ENCODE measurements at regions not wholly inside any gene's neighbourhood (a gene's known extent, or its start where the extent isn't known, plus 50 kb on each side); places are given as distances from the start of the nearest gene placed in this dataset.

DNA sequence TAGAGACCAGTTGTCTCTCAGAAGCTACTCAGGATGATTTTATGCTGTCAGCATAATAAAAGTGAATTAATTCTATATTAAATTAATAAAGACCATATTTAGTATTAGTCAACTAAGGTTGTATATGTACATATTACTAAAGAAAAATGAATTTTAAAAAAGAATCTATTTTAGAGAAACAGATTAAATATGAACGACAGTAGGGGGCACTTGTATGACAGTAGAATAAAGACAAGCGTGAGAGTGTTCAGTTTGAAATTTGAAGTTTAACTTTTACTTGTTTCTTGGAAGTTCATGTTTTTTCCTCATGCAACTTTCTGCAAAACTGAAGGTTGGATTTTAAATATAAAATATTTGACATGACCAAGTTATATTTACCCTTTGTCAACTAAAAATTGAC is 67.9 kb upstream of the MACF1 start:
- Histone ChIP-seq H3K27ac (no peak overlapping the region), H3K4me3 (no peak overlapping the region), H3K9me3 (replicated peaks) (no peaks in the 10 kb centered on the region), H3K27me3 (replicated peaks) (no peaks in the 10 kb centered on the region), H3K4me1 (replicated peaks) (peaks cover 27% of the 10 kb centered on the region), H3K36me3 (peaks cover 4% of the 10 kb centered on the region; the same call in 1 of the 2 replicates)
- no peak for DNase-seq (ENCODE audit: low read depth in 1 of 2, low spot score in 2 of 2)

DNA sequence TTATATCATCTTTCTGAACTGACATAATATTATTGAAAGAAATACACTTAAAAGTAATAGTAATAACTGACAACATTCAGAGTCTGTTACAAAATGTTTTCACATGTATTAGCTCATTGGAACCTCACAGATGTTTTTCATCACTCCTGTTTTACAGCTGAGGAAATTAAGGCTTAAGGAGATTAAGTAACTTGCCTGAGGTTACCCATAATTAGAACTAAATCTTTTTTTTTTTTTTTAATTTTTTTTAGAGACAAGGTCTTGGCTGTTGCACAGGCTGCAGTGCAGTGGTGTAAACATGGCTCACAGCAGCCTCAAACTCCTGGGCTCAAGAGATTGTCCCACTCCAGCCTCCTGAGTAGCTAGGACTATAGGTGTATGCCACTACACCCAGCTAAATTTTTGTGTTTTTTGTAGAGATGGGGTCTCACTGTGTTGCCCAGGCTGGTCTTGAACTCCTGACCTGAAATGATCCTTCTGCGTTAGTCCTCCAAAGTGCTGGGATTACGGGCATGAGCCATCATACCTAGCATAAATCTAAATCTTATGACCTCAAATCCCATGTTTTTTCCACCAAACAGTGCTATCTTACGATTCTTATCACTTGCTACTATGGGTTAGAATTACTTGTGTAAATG is 64.7 kb upstream of the MACF1 start:
- no peaks in the 10 kb centered on the region; the same call in 1 of the 2 replicates for H3K9me3 ChIP-seq (replicated peaks)
- no peak overlapping the region for H3K4me3 ChIP-seq
- DNase-seq (ENCODE audit: low read depth in 1 of 2, low spot score in 2 of 2): no peak
- H3K36me3 ChIP-seq: no peaks in the 10 kb centered on the region; the same call in 1 of the 2 replicates
- H3K27me3 ChIP-seq (replicated peaks): no peaks in the 10 kb centered on the region
- H3K4me1 ChIP-seq (replicated peaks): peaks cover 22% of the 10 kb centered on the region
- H3K27ac ChIP-seq: no peak overlapping the region

DNA sequence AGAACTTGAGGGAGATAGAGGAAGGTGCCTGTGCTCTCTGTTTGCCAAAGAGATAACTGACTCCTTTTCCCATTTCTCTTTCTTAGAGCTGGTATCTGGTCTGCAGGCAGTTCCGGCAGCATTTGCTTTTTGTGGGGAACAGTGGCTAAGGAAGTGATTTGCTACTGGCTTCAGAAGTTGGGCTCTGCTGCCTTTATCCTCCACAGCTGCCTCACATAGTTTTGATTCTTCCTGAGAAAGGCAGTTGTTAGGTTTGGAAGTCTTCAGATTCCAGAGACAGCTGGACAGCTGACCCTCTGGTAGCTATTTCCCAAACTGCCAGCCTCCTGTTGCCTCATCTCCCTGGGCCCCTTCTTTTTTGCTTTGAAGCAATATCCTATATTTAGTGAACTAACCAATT is 62.6 kb upstream of the MACF1 start:
- H3K27ac ChIP-seq: no peak overlapping the region
- H3K4me3 ChIP-seq: no peak overlapping the region

DNA sequence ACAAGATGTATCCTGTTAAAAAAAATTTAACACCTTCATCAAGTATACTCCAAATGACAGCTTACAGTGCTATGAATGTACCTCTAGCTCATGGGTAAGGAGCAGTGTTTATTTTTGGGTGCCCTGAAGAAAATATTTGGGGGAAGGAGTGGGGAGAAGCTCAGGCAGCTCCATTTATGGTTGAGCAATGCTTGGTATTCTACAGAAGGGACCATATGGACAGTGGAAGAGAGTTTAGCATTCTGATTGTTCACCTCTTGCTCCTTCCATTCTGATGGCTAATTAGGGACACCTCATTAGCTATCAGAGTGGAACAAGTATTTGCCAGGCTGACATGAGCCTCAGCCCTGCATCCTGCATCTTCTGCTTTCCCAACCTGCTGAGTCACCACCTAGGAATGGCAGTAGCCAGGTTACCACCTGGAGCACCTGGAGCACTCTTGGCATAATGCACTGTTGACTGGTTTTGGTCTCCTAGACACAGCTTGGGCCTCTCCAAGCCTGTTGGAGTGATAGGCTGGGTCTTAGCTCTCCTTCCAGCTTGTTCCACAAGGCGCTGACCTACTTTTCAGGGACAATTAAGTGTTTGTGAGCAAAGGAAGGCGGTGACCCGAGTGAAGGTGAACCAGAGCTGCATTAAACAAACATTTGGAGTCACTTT is 62.0 kb upstream of the MACF1 start:
- Histone ChIP-seq H3K9me3 (replicated peaks) (no peaks in the 10 kb centered on the region; the same call in 1 of the 2 replicates), H3K27ac (no peak overlapping the region), H3K4me3 (no peak overlapping the region), H3K4me1 (replicated peaks) (peaks cover 28% of the 10 kb centered on the region), H3K27me3 (replicated peaks) (no peaks in the 10 kb centered on the region), H3K36me3 (no peaks in the 10 kb centered on the region; the same call in 1 of the 2 replicates)
- DNase-seq (ENCODE audit: low read depth in 1 of 2, low spot score in 2 of 2): no peak

More for the DNA sequence above, 62.6 kb upstream of the MACF1 start:
- no peaks in the 10 kb centered on the region; the same call in 1 of the 2 replicates for H3K36me3 ChIP-seq
- H3K4me1 ChIP-seq (replicated peaks): peaks cover 28% of the 10 kb centered on the region
- H3K9me3 ChIP-seq (replicated peaks): no peaks in the 10 kb centered on the region; the same call in 1 of the 2 replicates
- DNase-seq (ENCODE audit: low read depth in 1 of 2, low spot score in 2 of 2): no peak
- H3K27me3 ChIP-seq (replicated peaks): no peaks in the 10 kb centered on the region

DNA sequence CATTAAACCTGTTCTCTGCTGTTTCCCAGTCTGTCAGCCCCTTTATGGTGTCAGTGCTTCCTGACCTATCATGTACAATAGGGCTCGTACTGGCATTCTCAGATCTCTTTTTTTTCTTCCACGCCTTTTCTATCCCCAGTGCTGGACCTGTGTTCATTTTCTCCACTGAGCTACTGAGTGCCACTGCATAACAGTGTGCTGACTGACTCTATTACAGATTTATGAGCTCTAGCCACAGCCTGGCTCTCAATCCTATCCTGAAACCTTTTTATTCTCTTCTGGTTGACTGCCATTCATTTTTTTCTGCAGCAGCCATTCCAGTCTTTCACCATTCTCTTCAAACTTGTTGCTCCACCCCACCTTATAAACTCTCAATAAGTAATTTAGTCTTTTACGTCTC is 59.6 kb upstream of the MACF1 start:
- no peak overlapping the region for H3K27ac ChIP-seq
- H3K4me1 ChIP-seq (replicated peaks): peaks cover 28% of the 10 kb centered on the region
- no peaks in the 10 kb centered on the region for H3K27me3 ChIP-seq (replicated peaks)
- no peaks in the 10 kb centered on the region; the same call in 1 of the 2 replicates for H3K9me3 ChIP-seq (replicated peaks)
- DNase-seq (ENCODE audit: low read depth in 1 of 2, low spot score in 2 of 2): no peak
- no peak overlapping the region for H3K4me3 ChIP-seq
- H3K36me3 ChIP-seq: no peaks in the 10 kb centered on the region; the same call in 1 of the 2 replicates

DNA sequence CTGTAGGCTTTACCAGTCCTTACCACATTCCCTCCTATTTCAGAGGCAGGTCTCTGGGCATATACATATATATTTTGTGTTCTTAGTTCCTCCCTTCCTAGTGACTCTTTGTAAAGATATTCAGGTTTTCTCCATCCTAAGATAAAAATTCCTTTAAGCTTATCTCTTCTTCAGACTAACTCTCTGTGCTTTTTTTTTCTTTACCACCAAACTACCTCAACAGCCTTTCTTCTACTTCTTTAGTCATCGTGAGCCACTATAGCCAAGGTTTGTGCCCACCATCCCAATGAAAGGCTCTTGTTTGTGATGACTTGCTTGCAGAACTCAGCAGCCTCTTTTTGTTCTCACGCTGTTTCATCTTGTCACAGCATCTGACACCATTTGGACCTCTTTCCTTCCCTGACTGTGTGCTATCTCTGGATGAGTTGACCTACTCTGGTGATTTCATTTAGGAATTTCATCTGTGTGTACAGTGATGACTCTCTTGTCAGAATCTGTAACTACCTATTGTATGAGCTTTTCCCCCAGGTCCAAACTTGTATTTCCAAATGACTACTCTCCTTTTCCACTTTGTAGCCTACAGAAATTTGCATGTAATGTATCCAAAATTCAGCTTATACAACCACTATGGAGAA is 59.0 kb upstream of the MACF1 start:
- no peak overlapping the region for H3K4me3 ChIP-seq
- H3K27me3 ChIP-seq (replicated peaks): no peaks in the 10 kb centered on the region
- H3K36me3 ChIP-seq: no peaks in the 10 kb centered on the region; the same call in 1 of the 2 replicates
- no peaks in the 10 kb centered on the region; the same call in 1 of the 2 replicates for H3K9me3 ChIP-seq (replicated peaks)
- DNase-seq (ENCODE audit: low read depth in 1 of 2, low spot score in 2 of 2): no peak
- H3K4me1 ChIP-seq (replicated peaks): peaks cover 28% of the 10 kb centered on the region
- H3K27ac ChIP-seq: no peak overlapping the region

DNA sequence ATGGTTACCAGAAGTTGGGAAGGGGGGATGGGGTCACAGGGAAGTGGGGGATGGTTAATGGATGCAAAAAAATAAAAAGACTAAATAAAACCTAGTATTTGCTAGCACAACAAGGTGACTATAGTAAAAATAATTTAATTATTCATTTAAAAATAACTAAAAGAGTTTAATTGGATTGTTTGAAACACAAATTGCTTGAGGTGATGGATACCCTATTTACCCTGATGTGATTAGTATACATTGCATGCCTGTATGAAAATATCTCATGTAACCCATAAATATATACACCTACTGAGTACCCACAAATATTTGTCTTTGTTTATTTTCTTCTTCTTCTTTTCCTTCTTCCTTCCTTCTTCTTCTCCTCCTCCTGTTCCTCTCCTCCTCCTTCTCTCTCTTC is 57.8 kb upstream of the MACF1 start:
- peaks cover 31% of the 10 kb centered on the region for H3K4me1 ChIP-seq (replicated peaks)
- H3K36me3 ChIP-seq: no peaks in the 10 kb centered on the region; the same call in 1 of the 2 replicates
- no peak overlapping the region for H3K27ac ChIP-seq
- no peaks in the 10 kb centered on the region; the same call in 1 of the 2 replicates for H3K9me3 ChIP-seq (replicated peaks)
- no peak overlapping the region for H3K4me3 ChIP-seq
- H3K27me3 ChIP-seq (replicated peaks): no peaks in the 10 kb centered on the region
- no peak for DNase-seq (ENCODE audit: low read depth in 1 of 2, low spot score in 2 of 2)

DNA sequence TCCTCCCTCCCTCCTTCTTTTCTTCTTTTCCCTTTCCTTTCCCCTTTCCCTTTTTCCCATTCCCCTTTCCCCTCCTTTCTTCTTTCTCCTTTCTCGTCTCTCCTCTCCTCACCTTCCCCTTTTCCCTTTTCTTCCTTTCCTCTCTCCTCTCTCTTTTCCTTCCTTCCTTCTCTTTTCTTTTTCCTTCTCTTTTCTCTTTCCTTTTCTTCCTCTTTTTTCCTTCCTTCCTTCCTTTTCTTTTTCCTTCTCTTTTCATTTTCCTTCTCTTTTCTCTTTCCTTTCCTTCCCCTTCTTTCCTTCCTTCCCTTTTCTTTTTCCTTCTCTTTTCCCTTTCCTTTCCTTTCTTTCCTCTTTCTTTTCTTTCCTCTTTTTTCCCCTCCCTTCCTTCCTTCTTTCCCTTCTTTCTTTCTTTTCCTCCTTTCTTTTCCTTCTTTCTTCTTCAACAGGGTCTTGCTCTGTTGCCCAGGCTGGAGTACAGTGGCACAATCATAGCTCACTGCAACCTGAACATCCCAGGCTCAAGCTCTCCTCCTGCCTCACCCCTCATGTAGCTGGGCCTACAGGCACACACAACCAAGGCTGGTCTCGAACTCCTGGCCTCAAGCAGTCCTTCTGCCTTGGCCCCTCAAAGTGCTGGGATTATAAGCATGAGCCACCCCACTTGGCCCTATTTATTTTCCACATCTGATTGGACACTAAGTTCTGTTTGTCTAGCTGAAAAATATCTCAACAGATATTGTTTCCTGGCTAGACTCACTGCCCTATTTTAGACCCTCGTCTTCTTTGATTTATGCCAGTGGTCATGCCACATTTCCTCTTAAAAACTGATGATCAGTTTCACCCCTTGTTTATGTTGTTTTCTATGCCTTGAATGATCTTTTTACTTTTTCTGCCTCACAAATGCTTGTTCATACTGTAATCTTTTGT is 57.1 kb upstream of the MACF1 start:
- H3K9me3 ChIP-seq (replicated peaks): no peaks in the 10 kb centered on the region; the same call in 1 of the 2 replicates
- no peaks in the 10 kb centered on the region; the same call in 1 of the 2 replicates for H3K36me3 ChIP-seq
- DNase-seq (ENCODE audit: low read depth in 1 of 2, low spot score in 2 of 2): no peak
- no peak overlapping the region for H3K4me3 ChIP-seq
- H3K27ac ChIP-seq: no peak overlapping the region
- peaks cover 30% of the 10 kb centered on the region for H3K4me1 ChIP-seq (replicated peaks)
- no peaks in the 10 kb centered on the region for H3K27me3 ChIP-seq (replicated peaks)

DNA sequence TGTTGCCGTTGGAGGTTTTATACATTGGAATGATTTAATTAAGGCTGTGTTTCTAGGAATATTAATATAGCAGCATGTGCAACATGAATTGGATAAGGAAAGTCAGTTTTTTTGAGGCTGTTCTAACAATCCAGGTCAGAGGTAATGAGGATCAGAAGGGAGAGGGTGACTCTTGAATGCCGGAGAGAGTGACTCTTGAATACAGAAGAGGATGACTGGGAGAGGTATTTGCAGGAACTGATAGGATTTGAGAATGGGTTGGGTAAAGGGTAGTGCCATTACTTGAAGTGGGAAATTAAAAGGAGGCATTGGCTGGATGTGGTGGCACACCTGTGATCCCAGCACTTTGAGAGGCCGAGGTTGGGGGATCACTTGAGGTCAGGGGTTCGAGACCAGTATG is 55.6 kb upstream of the MACF1 start:
- DNase-seq (ENCODE audit: low read depth in 1 of 2, low spot score in 2 of 2): no peak
- H3K27ac ChIP-seq: no peak overlapping the region
- peaks cover 3% of the 10 kb centered on the region; the same call in 1 of the 2 replicates for H3K36me3 ChIP-seq
- H3K9me3 ChIP-seq (replicated peaks): no peaks in the 10 kb centered on the region
- H3K4me3 ChIP-seq: no peak overlapping the region
- H3K4me1 ChIP-seq (replicated peaks): peaks cover 38% of the 10 kb centered on the region
- no peaks in the 10 kb centered on the region for H3K27me3 ChIP-seq (replicated peaks)

DNA sequence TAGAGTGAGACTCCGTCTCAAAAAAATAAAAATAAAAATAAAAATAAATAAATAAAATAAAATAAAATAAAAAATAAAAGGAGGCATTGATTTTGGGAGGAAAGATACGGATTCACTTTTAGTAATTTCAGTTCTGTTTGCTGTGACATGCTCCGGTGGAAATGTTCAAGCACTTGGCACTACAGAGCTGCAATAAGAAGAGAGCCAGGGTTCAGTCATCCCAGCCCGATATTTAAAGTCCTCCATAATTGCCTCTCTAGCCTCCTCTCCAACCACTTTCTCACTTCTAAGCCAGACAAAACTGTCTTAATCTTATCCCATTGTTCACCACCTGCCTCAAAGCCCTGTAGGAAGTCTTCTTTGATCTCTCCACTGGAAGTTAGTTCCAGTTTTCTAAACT is 55.0 kb upstream of the MACF1 start:
- H3K4me3 ChIP-seq: no peak overlapping the region
- no peak overlapping the region for H3K27ac ChIP-seq
- H3K4me1 ChIP-seq (replicated peaks): peaks cover 44% of the 10 kb centered on the region
- no peak for DNase-seq (ENCODE audit: low read depth in 1 of 2, low spot score in 2 of 2)
- no peaks in the 10 kb centered on the region for H3K27me3 ChIP-seq (replicated peaks)
- H3K9me3 ChIP-seq (replicated peaks): no peaks in the 10 kb centered on the region
- peaks cover 8% of the 10 kb centered on the region; the same call in 1 of the 2 replicates for H3K36me3 ChIP-seq

DNA sequence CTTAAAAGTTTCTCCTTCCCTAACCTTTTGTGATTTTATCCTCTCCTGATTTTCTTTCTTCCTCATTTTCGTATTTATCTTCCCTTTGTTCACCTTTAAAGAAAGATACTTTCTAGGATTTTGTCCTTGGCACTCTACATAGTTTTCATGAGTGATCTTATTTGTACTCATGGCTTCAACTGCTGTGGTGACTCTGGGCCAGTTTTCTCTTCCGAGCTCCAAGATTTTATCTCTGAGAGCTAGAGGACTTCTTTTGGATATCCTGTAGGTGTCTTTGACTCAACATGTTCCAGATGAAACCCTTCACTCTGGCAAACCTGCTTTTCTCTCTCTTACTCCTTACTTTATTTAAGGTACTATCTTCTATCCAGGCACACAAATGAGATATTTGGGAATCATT is 53.7 kb upstream of the MACF1 start:
- Histone ChIP-seq H3K27me3 (replicated peaks) (no peaks in the 10 kb centered on the region), H3K27ac (no peak overlapping the region), H3K4me1 (replicated peaks) (peaks cover 49% of the 10 kb centered on the region), H3K4me3 (no peak overlapping the region), H3K36me3 (peaks cover 8% of the 10 kb centered on the region; the same call in 1 of the 2 replicates), H3K9me3 (replicated peaks) (no peaks in the 10 kb centered on the region)
- no peak for DNase-seq (ENCODE audit: low read depth in 1 of 2, low spot score in 2 of 2)

DNA sequence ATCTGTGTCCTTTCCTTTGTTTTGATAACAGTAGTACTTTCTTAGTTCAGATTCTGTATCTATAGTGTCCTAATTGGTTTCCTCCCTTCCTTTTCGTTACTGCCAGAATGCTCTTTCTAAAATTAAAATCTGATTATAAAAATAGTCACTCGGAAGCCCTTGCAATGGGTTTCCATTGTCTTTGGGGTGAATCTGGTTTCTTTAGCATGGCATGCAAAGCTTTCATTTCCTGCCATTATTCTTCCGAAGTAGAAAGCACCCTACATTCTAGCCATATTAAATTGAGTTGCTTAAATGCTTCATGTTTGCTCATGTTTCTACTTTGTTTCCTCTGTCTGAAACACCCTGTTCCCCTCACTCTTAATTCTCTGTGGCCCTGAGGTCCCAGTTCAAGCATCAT is 53.2 kb upstream of the MACF1 start:
- peaks cover 49% of the 10 kb centered on the region for H3K4me1 ChIP-seq (replicated peaks)
- no peak for DNase-seq (ENCODE audit: low read depth in 1 of 2, low spot score in 2 of 2)
- H3K4me3 ChIP-seq: no peak overlapping the region
- peaks cover 8% of the 10 kb centered on the region; the same call in 1 of the 2 replicates for H3K36me3 ChIP-seq
- H3K27me3 ChIP-seq (replicated peaks): no peaks in the 10 kb centered on the region
- H3K9me3 ChIP-seq (replicated peaks): no peaks in the 10 kb centered on the region
- no peak overlapping the region for H3K27ac ChIP-seq

DNA sequence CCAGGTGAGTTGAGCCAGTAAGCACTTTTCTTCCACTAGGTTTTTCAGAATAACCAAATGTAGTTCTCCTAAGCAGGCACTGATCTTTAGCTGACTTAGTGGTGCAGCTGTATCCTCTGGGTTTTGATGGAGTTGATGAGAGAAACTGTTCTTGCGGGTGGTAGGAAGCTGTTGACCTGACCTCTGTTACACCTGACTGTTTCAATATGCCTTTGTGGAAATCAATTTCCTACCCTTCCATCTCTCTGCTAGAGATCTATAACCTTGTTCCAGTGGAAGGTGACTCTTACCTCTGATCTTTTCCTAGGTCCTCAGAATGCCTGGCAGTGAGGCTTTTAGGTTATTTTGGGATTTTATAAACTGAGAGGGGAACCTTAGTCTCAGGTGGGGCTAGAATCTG is 51.6 kb upstream of the MACF1 start:
- H3K27ac ChIP-seq: peak overlapping the region; percentile 55
- DNase-seq (ENCODE audit: low read depth in 1 of 2, low spot score in 2 of 2): no peak
- peaks cover 8% of the 10 kb centered on the region; the same call in 1 of the 2 replicates for H3K36me3 ChIP-seq

More for the DNA sequence above, 51.6 kb upstream of the MACF1 start:
- Histone ChIP-seq H3K4me1 (replicated peaks) (peaks cover 58% of the 10 kb centered on the region), H3K27me3 (replicated peaks) (no peaks in the 10 kb centered on the region), H3K9me3 (replicated peaks) (no peaks in the 10 kb centered on the region), H3K4me3 (no peak overlapping the region)

All from SJSA1 (cell line).